GM12878 (cell line): ENCODE measurements at regions not wholly inside any gene's neighbourhood (a gene's known extent, or its start where the extent isn't known, plus 50 kb on each side); places are given as distances from the start of the nearest gene placed in this dataset.

Experiments used
- ATAC-seq: fragments of 200-7000 bp; cut with Tn5 transposase; 3 replicates; pipeline ENCODE4 v1.9.1; 2020; ENCODE audit warnings: mild to moderate bottlenecking, moderate library complexity
- BruUV-seq: library from RNA; stranded (reverse); fragments of 400-500 nt; replicated peaks from 2 replicates; lab custom pipeline; 2021; lab: Mats Ljungman, UMichigan
- CTCF ChIA-PET: fragments of 300-600 bp; sonication (Branson Sonifier 250); formaldehyde crosslinking; extraction: SDS; loops from one replicate; lab custom pipeline; 2021; ENCODE audit warnings: inconsistent platforms; lab: Yijun Ruan, JAX
- POLR2A ChIA-PET: fragments of 350-600 bp; formaldehyde crosslinking; extraction: SDS; loops from one replicate; lab custom pipeline; 2021; ENCODE audit warnings: inconsistent platforms; lab: Charles Lee
- RAD21 ChIA-PET: fragments of 300-600 bp; sonication (Branson Sonifier 250); formaldehyde crosslinking; loops from one replicate; lab custom pipeline; 2023; ENCODE audit warnings: antibody characterized with exemption; ENCODE audit not compliant: unreplicated experiment; lab: Charles Lee
- SMC1A ChIA-PET: fragments of 300-600 bp; sonication (Branson Sonifier 250); formaldehyde crosslinking; loops from one replicate; lab custom pipeline; 2023; ENCODE audit not compliant: unreplicated experiment, uncharacterized antibody; lab: Charles Lee
- DNase-seq: peaks from one replicate; pipeline ENCODE4 v3.0.0-alpha.2; 2011; ENCODE audit warnings: low read depth, low spot score
- FAIRE-seq: peaks from 3 replicates; lab custom pipeline; 2011; peaks lifted over from hg19 to GRCh38; lab: Jason Lieb, UNC
- H2AFZ ChIP-seq: 2 replicates; pipeline ENCODE4 v1.6.0; 2011; ENCODE audit warnings: low read depth, low read length, control low read depth; ENCODE audit not compliant: control insufficient read depth
- H3K27ac ChIP-seq: 2 replicates; pipeline ENCODE4 v1.5.1; 2011; ENCODE audit warnings: control low read depth; ENCODE audit not compliant: control insufficient read depth, insufficient read depth
- H3K27me3 ChIP-seq, 2 experiments: replicated peaks in 1 of 2; 2 replicates each; pipeline versions ENCODE4 v1.6.0 to v1.6.1; 2011; ENCODE audit warnings: low read length in 1 of 2; ENCODE audit not compliant: control insufficient read depth in 2 of 2, insufficient read depth in 2 of 2
- H3K36me3 ChIP-seq, 2 experiments: 2 replicates each; pipeline ENCODE4 v1.5.1; 2011; ENCODE audit warnings: low read length in 1 of 2; ENCODE audit not compliant: control insufficient read depth in 2 of 2, insufficient read depth in 2 of 2
- H3K4me1 ChIP-seq: 2 replicates; pipeline ENCODE4 v1.6.1; 2011; ENCODE audit warnings: mild to moderate bottlenecking, low read length, moderate library complexity, mixed read lengths; ENCODE audit not compliant: control insufficient read depth, insufficient read depth
- H3K4me2 ChIP-seq: 2 replicates; pipeline ENCODE4 v1.6.0; 2011; ENCODE audit warnings: control low read depth; ENCODE audit not compliant: control insufficient read depth, insufficient read depth
- H3K4me3 ChIP-seq: fragments of 200-600 bp; sonication (generic); 2 replicates; pipeline ENCODE4 v1.5.1; 2016
- H3K79me2 ChIP-seq: 2 replicates; pipeline ENCODE4 v1.6.0; 2011; ENCODE audit warnings: low read length; ENCODE audit not compliant: control insufficient read depth, insufficient read depth
- H3K9ac ChIP-seq: 2 replicates; pipeline ENCODE4 v1.8.0; 2011; ENCODE audit warnings: low read length, control low read depth, mixed read lengths; ENCODE audit not compliant: control insufficient read depth, insufficient read depth
- H3K9me3 ChIP-seq: replicated peaks from 3 replicates; pipeline ENCODE4 v1.5.1; 2011; ENCODE audit warnings: mild to moderate bottlenecking, low read length; ENCODE audit not compliant: control insufficient read depth, insufficient read depth
- H4K20me1 ChIP-seq: 2 replicates; pipeline ENCODE4 v1.6.0; 2011; ENCODE audit not compliant: control insufficient read depth, insufficient read depth
- CREB1 ChIP-seq: IDR thresholded peaks from 2 replicates; pipeline ENCODE4 v1.6.1; 2012; ENCODE audit warnings: low read depth, mild to moderate bottlenecking, inconsistent platforms
- HDAC6 ChIP-seq: fragments of 200-600 bp; sonication (generic); IDR thresholded peaks from one replicate; pipeline ENCODE4 v1.8.0; 2017; ENCODE audit warnings: antibody characterized with exemption; ENCODE audit not compliant: unreplicated experiment
- JUND ChIP-seq: IDR thresholded peaks from 2 replicates; pipeline ENCODE4 v1.6.1; 2012; ENCODE audit warnings: low read depth, mild to moderate bottlenecking, low read length, improper control_type of control experiment, moderate library complexity
- MEF2B ChIP-seq: fragments of 450-650 bp; IDR thresholded peaks from 2 replicates; pipeline ENCODE4 v1.6.1; 2018; ENCODE audit warnings: mild to moderate bottlenecking, moderate library complexity; ENCODE audit not compliant: partially characterized antibody, poor library complexity, severe bottlenecking
- MTA3 ChIP-seq: IDR thresholded peaks from 2 replicates; pipeline ENCODE4 v1.6.1; 2012; ENCODE audit warnings: low read length, inconsistent platforms, borderline replicate concordance
- RBBP5 ChIP-seq: fragments of 200-600 bp; sonication (generic); conservative IDR thresholded peaks from 2 replicates; pipeline ENCODE4 v1.6.1; 2016
- SMAD5 ChIP-seq: IDR thresholded peaks from 2 replicates; pipeline ENCODE4 v1.6.1; 2016; ENCODE audit warnings: antibody characterized with exemption, low read depth
- SUPT20H ChIP-seq: IDR thresholded peaks from 2 replicates; pipeline ENCODE4 v1.6.1; 2011; ENCODE audit warnings: low read depth, mild to moderate bottlenecking, low read length, moderate library complexity, borderline replicate concordance; ENCODE audit not compliant: control insufficient read depth
- WGBS: methylation state at CpG from one replicate; pipeline ENCODE4 v1.1.6; 2016; ENCODE audit warnings: low lambda C conversion rate; ENCODE audit not compliant: insufficient replicate concordance, insufficient coverage; ENCODE audit errors: missing lambda C conversion rate; 5-methylcytosine and 5-hydroxymethylcytosine counted together
- in situ Hi-C: fragments of 300-500 bp; cut with MboI; formaldehyde crosslinking; loops from 9 replicates; pipeline ENCODE4 v1.14.3; 2018; ENCODE audit warnings: mixed read lengths
- intact Hi-C: fragments of 100-400 bp; cut with micrococcal nuclease; formaldehyde crosslinking; loops from one replicate; pipeline ENCODE4 v1.14.2; 2022; ENCODE audit not compliant: unreplicated experiment
- TF ChIP-seq, protein P1 (sequence below): fragments of 450-650 bp; IDR thresholded peaks from 2 replicates; pipeline ENCODE4 v1.6.1; 2018; ENCODE audit warnings: mild to moderate bottlenecking, low read depth, moderate library complexity; ENCODE audit not compliant: partially characterized antibody
- TF ChIP-seq, protein P2 (sequence below): IDR thresholded peaks from 2 replicates; pipeline ENCODE4 v1.6.1; 2012; ENCODE audit warnings: improper control_type of control experiment, low read depth, low read length; ENCODE audit not compliant: insufficient replicate concordance
- TF ChIP-seq, protein P3 (sequence below): fragments of 450-650 bp; formaldehyde crosslinking; IDR thresholded peaks from 2 replicates; pipeline ENCODE4 v1.4.0; 2022; ENCODE audit warnings: mild to moderate bottlenecking, moderate library complexity

DNA sequence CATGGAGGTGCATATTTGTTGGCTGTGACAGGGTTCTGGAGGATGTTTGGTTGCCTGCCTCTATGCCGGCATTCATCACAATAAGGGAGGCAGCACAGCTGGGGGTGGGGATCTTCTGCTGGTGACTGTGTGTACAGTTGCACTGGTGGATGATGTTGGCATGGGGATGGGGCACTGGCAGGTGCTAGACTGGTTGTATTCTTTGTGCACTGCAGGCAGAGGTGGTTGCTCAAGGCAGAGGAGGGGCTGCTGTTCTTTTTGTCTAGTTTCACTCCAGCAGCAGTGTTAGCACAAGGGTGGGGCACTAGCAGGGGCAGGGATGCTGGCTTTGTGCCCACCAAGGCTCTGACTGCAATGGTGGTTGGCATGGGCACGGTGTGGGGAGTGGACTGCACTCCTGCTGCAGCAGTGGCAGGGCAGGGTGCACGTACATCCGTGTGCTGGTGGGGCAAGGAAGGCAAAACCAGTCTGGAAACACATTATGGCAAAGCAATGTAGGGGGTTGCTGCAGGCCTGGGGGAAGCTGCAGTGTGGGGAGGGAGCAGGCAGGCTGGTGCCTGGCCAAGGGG lies 69.3 kb downstream of the ISOC1 start:
- H2AFZ ChIP-seq = no peak overlapping the region
- CTCF ChIA-PET = no interaction called here
- no peak overlapping the region for H3K9ac ChIP-seq
- SMC1A ChIA-PET = no interaction called here
- no peak overlapping the region for H3K4me2 ChIP-seq
- RAD21 ChIA-PET = no interaction called here
- H3K79me2 ChIP-seq = no peaks in the 10 kb centered on the region
- H3K27me3 ChIP-seq = no peaks in the 10 kb centered on the region
- no peak for TF ChIP-seq JUND
- TF ChIP-seq MEF2B = no peak
- no peak for TF ChIP-seq SUPT20H
- no peak for TF ChIP-seq CREB1
- no peak for TF ChIP-seq MTA3
- no peak for TF ChIP-seq SMAD5
- TF ChIP-seq, protein P1, sequence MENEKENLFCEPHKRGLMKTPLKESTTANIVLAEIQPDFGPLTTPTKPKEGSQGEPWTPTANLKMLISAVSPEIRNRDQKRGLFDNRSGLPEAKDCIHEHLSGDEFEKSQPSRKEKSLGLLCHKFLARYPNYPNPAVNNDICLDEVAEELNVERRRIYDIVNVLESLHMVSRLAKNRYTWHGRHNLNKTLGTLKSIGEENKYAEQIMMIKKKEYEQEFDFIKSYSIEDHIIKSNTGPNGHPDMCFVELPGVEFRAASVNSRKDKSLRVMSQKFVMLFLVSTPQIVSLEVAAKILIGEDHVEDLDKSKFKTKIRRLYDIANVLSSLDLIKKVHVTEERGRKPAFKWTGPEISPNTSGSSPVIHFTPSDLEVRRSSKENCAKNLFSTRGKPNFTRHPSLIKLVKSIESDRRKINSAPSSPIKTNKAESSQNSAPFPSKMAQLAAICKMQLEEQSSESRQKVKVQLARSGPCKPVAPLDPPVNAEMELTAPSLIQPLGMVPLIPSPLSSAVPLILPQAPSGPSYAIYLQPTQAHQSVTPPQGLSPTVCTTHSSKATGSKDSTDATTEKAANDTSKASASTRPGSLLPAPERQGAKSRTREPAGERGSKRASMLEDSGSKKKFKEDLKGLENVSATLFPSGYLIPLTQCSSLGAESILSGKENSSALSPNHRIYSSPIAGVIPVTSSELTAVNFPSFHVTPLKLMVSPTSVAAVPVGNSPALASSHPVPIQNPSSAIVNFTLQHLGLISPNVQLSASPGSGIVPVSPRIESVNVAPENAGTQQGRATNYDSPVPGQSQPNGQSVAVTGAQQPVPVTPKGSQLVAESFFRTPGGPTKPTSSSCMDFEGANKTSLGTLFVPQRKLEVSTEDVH = no peak
- TF ChIP-seq, protein P2, sequence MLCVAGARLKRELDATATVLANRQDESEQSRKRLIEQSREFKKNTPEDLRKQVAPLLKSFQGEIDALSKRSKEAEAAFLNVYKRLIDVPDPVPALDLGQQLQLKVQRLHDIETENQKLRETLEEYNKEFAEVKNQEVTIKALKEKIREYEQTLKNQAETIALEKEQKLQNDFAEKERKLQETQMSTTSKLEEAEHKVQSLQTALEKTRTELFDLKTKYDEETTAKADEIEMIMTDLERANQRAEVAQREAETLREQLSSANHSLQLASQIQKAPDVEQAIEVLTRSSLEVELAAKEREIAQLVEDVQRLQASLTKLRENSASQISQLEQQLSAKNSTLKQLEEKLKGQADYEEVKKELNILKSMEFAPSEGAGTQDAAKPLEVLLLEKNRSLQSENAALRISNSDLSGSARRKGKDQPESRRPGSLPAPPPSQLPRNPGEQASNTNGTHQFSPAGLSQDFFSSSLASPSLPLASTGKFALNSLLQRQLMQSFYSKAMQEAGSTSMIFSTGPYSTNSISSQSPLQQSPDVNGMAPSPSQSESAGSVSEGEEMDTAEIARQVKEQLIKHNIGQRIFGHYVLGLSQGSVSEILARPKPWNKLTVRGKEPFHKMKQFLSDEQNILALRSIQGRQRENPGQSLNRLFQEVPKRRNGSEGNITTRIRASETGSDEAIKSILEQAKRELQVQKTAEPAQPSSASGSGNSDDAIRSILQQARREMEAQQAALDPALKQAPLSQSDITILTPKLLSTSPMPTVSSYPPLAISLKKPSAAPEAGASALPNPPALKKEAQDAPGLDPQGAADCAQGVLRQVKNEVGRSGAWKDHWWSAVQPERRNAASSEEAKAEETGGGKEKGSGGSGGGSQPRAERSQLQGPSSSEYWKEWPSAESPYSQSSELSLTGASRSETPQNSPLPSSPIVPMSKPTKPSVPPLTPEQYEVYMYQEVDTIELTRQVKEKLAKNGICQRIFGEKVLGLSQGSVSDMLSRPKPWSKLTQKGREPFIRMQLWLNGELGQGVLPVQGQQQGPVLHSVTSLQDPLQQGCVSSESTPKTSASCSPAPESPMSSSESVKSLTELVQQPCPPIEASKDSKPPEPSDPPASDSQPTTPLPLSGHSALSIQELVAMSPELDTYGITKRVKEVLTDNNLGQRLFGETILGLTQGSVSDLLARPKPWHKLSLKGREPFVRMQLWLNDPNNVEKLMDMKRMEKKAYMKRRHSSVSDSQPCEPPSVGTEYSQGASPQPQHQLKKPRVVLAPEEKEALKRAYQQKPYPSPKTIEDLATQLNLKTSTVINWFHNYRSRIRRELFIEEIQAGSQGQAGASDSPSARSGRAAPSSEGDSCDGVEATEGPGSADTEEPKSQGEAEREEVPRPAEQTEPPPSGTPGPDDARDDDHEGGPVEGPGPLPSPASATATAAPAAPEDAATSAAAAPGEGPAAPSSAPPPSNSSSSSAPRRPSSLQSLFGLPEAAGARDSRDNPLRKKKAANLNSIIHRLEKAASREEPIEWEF = no peak
- TF ChIP-seq, protein P3, sequence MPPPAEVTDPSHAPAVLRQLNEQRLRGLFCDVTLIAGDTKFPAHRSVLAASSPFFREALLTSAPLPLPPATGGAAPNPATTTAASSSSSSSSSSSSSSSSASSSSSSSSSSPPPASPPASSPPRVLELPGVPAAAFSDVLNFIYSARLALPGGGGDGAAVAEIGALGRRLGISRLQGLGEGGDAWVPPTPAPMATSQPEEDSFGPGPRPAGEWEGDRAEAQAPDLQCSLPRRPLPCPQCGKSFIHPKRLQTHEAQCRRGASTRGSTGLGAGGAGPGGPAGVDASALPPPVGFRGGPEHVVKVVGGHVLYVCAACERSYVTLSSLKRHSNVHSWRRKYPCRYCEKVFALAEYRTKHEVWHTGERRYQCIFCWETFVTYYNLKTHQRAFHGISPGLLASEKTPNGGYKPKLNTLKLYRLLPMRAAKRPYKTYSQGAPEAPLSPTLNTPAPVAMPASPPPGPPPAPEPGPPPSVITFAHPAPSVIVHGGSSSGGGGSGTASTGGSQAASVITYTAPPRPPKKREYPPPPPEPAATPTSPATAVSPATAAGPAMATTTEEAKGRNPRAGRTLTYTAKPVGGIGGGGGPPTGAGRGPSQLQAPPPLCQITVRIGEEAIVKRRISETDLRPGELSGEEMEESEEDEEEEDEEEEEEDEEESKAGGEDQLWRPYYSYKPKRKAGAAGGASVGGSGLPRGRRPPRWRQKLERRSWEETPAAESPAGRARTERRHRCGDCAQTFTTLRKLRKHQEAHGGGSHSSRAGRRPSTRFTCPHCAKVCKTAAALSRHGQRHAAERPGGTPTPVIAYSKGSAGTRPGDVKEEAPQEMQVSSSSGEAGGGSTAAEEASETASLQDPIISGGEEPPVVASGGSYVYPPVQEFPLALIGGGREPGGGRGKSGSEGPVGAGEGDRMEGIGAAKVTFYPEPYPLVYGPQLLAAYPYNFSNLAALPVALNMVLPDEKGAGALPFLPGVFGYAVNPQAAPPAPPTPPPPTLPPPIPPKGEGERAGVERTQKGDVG = no peak
- no peak for TF ChIP-seq RBBP5
- TF ChIP-seq HDAC6 = no peak
- TF ChIP-seq, all 136 proteins: peak for 0
- Histone ChIP-seq H3K4me3 (no peak overlapping the region), H3K4me1 (no peaks in the 10 kb centered on the region), H3K9me3 (no peaks in the 10 kb centered on the region), H4K20me1 (no peaks in the 10 kb centered on the region), H3K27ac (no peak overlapping the region), H3K36me3 (no peaks in the 10 kb centered on the region)
- DNase-seq = no peak
- no peak for ATAC-seq
- no peak for FAIRE-seq
- in situ Hi-C loops (no loop called here), intact Hi-C loops (no loop called here)
- 30% methylated on average over 4 of the region's 4 CpGs for WGBS
- BruUV-seq = no TSS peak
- POLR2A ChIA-PET = no interaction called here
